K562 (cell line): ENCODE measurements at regions not wholly inside any gene's neighbourhood (a gene's known extent, or its start where the extent isn't known, plus 50 kb on each side); places are given as distances from the start of the nearest gene placed in this dataset.

Source experiments
- DIDO1 ChIP-seq: fragments of 450-650 bp; IDR thresholded peaks from 2 replicates; pipeline ENCODE4 v1.6.1; 2016; ENCODE audit warnings: low read depth, missing biosample characterization, missing genetic modification characterization
- HMG20B ChIP-seq: fragments of 250-450 bp; sonication (Bioruptor Pico); IDR thresholded peaks from 2 replicates; pipeline ENCODE4 v1.5.0; 2021; ENCODE audit warnings: mild to moderate bottlenecking
- KLF1 ChIP-seq: fragments of 450-650 bp; IDR thresholded peaks from 2 replicates; pipeline ENCODE4 v1.6.1; 2016; ENCODE audit warnings: missing genetic modification characterization, missing compliant biosample characterization
- MIER1 ChIP-seq: fragments of 450-650 bp; IDR thresholded peaks from 2 replicates; pipeline ENCODE4 v1.6.1; 2016; ENCODE audit warnings: antibody characterized with exemption, mild to moderate bottlenecking, low read depth
- RAD51 ChIP-seq: fragments of 450-650 bp; IDR thresholded peaks from 2 replicates; pipeline ENCODE4 v1.7.1; 2016; ENCODE audit warnings: low read depth, mild to moderate bottlenecking, borderline replicate concordance
- RNF2 ChIP-seq: sonication (generic); IDR thresholded peaks from 2 replicates; pipeline ENCODE4 v1.6.1; 2016
- SAFB ChIP-seq: fragments of 200-400 bp; formaldehyde crosslinking; IDR thresholded peaks from 2 replicates; pipeline ENCODE4 v1.6.1; 2017; ENCODE audit warnings: low read depth, low read length, borderline replicate concordance
- SMARCA4 ChIP-seq: fragments of 450-650 bp; IDR thresholded peaks from 2 replicates; pipeline ENCODE4 v1.6.1; 2016
- TCF3 ChIP-seq: sonication (generic); formaldehyde crosslinking; IDR thresholded peaks from 2 replicates; pipeline ENCODE4 v1.4.0; 2020; ENCODE audit warnings: mild to moderate bottlenecking, missing genetic modification reagents
- ZEB2 ChIP-seq: fragments of 450-650 bp; IDR thresholded peaks from 2 replicates; pipeline ENCODE4 v1.6.1; 2016
- ZNF77 ChIP-seq: fragments of 250-450 bp; sonication (Bioruptor Pico); IDR thresholded peaks from 2 replicates; pipeline ENCODE4 v1.5.0; 2020
- ZNF785 ChIP-seq: fragments of 250-450 bp; sonication (Bioruptor Pico); IDR thresholded peaks from 2 replicates; pipeline ENCODE4 v1.4.0; 2020; ENCODE audit warnings: mild to moderate bottlenecking
- TF ChIP-seq, protein P1 (sequence below): sonication (generic); formaldehyde crosslinking; IDR thresholded peaks from 2 replicates; pipeline ENCODE4 v1.8.0; 2022; ENCODE audit warnings: missing genetic modification reagents, mild to moderate bottlenecking, borderline replicate concordance
- TF ChIP-seq, protein P2 (sequence below): fragments of 250-450 bp; sonication (Bioruptor Pico); IDR thresholded peaks from 2 replicates; pipeline ENCODE4 v1.8.0; 2022; ENCODE audit warnings: inconsistent platforms, mild to moderate bottlenecking, moderate library complexity, borderline replicate concordance
- TF ChIP-seq, protein P3 (sequence below): fragments of 450-650 bp; IDR thresholded peaks from 2 replicates; pipeline ENCODE4 v1.6.1; 2016; ENCODE audit warnings: mild to moderate bottlenecking, moderate library complexity

DNA sequence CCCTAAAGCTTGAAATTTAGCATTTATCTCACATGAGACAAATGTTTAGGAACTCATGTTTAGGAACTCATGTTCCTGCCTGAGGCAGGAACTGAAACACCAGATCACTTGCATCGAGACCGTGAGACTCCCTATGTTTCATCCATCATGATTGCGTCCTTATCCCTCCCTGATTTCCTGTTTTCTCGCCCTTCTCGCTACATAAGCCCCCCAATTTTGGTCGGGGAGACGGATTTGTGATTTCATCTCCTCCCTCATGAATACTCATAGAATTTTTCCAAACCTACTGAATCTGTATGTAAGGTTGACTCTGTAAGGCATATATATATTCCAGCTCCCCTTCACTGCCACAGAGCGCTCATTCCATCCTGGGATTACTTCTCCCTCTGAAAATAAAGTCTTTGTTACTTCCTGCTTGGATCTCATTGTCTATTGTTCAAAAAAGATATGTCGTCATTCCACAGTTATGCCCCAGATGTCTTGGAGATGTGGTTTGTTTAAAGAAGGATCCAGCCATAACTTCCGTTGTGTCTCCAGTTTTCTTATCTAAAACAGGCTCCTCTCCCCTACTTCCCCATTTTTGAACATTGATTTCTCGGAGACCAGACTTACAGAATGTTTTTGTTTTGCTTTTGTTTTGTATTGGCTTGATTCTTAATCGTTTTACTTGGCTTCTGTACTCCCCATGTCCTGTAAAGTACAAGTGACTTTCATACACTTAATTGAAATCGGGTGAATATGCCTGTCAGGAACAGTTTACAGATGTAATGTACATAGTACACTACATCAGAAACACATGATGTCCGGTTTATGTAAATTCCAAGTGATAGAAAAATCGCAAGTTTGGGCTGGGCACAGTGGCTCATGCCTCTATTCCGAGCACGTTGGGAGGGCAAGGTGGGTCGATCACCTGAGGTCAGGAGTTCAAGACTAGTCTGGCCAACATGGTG, 118.7 kb downstream of the HFE start (continued):
- TF ChIP-seq SAFB (no peak), ZNF77 (CRISPR knock-in tag) (no peak), SMARCA4 (peak; percentile 92), DIDO1 (tag) (0 out of 2 replicates have a peak, but pooled peaks have one; percentile 13), TCF3 (CRISPR knock-in tag) (peak; percentile 76), RNF2 (peak; percentile 71; the same call in 1 of the 2 replicates), HMG20B (CRISPR knock-in tag) (0 out of 2 replicates have a peak, but pooled peaks have one; percentile 17), RAD51 (no peak), MIER1 (no peak), ZNF785 (no peak), KLF1 (tag) (no peak), ZEB2 (0 out of 2 replicates have a peak, but pooled peaks have one; percentile 58)
- TF ChIP-seq, protein P1, sequence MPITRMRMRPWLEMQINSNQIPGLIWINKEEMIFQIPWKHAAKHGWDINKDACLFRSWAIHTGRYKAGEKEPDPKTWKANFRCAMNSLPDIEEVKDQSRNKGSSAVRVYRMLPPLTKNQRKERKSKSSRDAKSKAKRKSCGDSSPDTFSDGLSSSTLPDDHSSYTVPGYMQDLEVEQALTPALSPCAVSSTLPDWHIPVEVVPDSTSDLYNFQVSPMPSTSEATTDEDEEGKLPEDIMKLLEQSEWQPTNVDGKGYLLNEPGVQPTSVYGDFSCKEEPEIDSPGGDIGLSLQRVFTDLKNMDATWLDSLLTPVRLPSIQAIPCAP (CRISPR knock-in tag), result no peak
- TF ChIP-seq, protein P2, sequence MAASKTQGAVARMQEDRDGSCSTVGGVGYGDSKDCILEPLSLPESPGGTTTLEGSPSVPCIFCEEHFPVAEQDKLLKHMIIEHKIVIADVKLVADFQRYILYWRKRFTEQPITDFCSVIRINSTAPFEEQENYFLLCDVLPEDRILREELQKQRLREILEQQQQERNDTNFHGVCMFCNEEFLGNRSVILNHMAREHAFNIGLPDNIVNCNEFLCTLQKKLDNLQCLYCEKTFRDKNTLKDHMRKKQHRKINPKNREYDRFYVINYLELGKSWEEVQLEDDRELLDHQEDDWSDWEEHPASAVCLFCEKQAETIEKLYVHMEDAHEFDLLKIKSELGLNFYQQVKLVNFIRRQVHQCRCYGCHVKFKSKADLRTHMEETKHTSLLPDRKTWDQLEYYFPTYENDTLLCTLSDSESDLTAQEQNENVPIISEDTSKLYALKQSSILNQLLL (CRISPR knock-in tag), result no peak
- TF ChIP-seq, protein P3, sequence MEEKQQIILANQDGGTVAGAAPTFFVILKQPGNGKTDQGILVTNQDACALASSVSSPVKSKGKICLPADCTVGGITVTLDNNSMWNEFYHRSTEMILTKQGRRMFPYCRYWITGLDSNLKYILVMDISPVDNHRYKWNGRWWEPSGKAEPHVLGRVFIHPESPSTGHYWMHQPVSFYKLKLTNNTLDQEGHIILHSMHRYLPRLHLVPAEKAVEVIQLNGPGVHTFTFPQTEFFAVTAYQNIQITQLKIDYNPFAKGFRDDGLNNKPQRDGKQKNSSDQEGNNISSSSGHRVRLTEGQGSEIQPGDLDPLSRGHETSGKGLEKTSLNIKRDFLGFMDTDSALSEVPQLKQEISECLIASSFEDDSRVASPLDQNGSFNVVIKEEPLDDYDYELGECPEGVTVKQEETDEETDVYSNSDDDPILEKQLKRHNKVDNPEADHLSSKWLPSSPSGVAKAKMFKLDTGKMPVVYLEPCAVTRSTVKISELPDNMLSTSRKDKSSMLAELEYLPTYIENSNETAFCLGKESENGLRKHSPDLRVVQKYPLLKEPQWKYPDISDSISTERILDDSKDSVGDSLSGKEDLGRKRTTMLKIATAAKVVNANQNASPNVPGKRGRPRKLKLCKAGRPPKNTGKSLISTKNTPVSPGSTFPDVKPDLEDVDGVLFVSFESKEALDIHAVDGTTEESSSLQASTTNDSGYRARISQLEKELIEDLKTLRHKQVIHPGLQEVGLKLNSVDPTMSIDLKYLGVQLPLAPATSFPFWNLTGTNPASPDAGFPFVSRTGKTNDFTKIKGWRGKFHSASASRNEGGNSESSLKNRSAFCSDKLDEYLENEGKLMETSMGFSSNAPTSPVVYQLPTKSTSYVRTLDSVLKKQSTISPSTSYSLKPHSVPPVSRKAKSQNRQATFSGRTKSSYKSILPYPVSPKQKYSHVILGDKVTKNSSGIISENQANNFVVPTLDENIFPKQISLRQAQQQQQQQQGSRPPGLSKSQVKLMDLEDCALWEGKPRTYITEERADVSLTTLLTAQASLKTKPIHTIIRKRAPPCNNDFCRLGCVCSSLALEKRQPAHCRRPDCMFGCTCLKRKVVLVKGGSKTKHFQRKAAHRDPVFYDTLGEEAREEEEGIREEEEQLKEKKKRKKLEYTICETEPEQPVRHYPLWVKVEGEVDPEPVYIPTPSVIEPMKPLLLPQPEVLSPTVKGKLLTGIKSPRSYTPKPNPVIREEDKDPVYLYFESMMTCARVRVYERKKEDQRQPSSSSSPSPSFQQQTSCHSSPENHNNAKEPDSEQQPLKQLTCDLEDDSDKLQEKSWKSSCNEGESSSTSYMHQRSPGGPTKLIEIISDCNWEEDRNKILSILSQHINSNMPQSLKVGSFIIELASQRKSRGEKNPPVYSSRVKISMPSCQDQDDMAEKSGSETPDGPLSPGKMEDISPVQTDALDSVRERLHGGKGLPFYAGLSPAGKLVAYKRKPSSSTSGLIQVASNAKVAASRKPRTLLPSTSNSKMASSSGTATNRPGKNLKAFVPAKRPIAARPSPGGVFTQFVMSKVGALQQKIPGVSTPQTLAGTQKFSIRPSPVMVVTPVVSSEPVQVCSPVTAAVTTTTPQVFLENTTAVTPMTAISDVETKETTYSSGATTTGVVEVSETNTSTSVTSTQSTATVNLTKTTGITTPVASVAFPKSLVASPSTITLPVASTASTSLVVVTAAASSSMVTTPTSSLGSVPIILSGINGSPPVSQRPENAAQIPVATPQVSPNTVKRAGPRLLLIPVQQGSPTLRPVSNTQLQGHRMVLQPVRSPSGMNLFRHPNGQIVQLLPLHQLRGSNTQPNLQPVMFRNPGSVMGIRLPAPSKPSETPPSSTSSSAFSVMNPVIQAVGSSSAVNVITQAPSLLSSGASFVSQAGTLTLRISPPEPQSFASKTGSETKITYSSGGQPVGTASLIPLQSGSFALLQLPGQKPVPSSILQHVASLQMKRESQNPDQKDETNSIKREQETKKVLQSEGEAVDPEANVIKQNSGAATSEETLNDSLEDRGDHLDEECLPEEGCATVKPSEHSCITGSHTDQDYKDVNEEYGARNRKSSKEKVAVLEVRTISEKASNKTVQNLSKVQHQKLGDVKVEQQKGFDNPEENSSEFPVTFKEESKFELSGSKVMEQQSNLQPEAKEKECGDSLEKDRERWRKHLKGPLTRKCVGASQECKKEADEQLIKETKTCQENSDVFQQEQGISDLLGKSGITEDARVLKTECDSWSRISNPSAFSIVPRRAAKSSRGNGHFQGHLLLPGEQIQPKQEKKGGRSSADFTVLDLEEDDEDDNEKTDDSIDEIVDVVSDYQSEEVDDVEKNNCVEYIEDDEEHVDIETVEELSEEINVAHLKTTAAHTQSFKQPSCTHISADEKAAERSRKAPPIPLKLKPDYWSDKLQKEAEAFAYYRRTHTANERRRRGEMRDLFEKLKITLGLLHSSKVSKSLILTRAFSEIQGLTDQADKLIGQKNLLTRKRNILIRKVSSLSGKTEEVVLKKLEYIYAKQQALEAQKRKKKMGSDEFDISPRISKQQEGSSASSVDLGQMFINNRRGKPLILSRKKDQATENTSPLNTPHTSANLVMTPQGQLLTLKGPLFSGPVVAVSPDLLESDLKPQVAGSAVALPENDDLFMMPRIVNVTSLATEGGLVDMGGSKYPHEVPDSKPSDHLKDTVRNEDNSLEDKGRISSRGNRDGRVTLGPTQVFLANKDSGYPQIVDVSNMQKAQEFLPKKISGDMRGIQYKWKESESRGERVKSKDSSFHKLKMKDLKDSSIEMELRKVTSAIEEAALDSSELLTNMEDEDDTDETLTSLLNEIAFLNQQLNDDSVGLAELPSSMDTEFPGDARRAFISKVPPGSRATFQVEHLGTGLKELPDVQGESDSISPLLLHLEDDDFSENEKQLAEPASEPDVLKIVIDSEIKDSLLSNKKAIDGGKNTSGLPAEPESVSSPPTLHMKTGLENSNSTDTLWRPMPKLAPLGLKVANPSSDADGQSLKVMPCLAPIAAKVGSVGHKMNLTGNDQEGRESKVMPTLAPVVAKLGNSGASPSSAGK, result 0 out of 2 replicates have a peak, but pooled peaks have one; percentile 30
